ENCODE measurements at regions not wholly inside any gene's neighbourhood (a gene's known extent, or its start where the extent isn't known, plus 50 kb on each side); places are given as distances from the start of the nearest gene placed in this dataset.

GRCh38 chr4:132382243-132382642 lies 766.9 kb upstream of the PCDH10 start:
- TF ChIP-seq, protein P1, sequence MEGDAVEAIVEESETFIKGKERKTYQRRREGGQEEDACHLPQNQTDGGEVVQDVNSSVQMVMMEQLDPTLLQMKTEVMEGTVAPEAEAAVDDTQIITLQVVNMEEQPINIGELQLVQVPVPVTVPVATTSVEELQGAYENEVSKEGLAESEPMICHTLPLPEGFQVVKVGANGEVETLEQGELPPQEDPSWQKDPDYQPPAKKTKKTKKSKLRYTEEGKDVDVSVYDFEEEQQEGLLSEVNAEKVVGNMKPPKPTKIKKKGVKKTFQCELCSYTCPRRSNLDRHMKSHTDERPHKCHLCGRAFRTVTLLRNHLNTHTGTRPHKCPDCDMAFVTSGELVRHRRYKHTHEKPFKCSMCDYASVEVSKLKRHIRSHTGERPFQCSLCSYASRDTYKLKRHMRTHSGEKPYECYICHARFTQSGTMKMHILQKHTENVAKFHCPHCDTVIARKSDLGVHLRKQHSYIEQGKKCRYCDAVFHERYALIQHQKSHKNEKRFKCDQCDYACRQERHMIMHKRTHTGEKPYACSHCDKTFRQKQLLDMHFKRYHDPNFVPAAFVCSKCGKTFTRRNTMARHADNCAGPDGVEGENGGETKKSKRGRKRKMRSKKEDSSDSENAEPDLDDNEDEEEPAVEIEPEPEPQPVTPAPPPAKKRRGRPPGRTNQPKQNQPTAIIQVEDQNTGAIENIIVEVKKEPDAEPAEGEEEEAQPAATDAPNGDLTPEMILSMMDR (IDR thresholded peaks at IDR 0.05; ENCODE audit: low read length), result no peak
- TF ChIP-seq EZH2 (IDR thresholded peaks at IDR 0.05; ENCODE audit: borderline replicate concordance, low read length), result no peak
